Right kidney (tissue), 1 donor: ENCODE measurements at regions not wholly inside any gene's neighbourhood (a gene's known extent, or its start where the extent isn't known, plus 50 kb on each side); places are given as distances from the start of the nearest gene placed in this dataset.

Experiments
- DNase-seq: peaks from one replicate; pipeline ENCODE4 v3.0.0-alpha.2; 2016

GRCh38 chr3:72320095-72320954 is 527.9 kb downstream of the SHQ1 start:
- no peak for DNase-seq

GRCh38 chr3:72319194-72320094 is 528.8 kb downstream of the SHQ1 start:
- DNase-seq, result no peak

GRCh38 chr3:72318504-72319193 is 529.6 kb downstream of the SHQ1 start:
- no peak for DNase-seq

- DNase-seq, result no peak
Observed at GRCh38 chr3:72317491-72317890, 530.8 kb downstream of the SHQ1 start.

GRCh38 chr3:72316501-72317279 is 531.6 kb downstream of the SHQ1 start:
- DNase-seq, result no peak

GRCh38 chr3:72313308-72313707 is 528.4 kb upstream of the PROK2 start:
- no peak for DNase-seq

GRCh38 chr3:72312339-72312738 is 527.4 kb upstream of the PROK2 start:
- DNase-seq, result no peak

GRCh38 chr3:72311425-72311824 is 526.5 kb upstream of the PROK2 start:
- no peak for DNase-seq

- DNase-seq, result peak; percentile 49
Observed at GRCh38 chr3:72310419-72311380, 525.8 kb upstream of the PROK2 start.

- no peak for DNase-seq
Observed at GRCh38 chr3:72309661-72310418, 524.9 kb upstream of the PROK2 start.

- no peak for DNase-seq
Observed at GRCh38 chr3:72308641-72309040, 523.7 kb upstream of the PROK2 start.

GRCh38 chr3:72307438-72308115 is 522.6 kb upstream of the PROK2 start:
- DNase-seq, result no peak

GRCh38 chr3:72306800-72307341 is 521.9 kb upstream of the PROK2 start:
- peak; percentile 61 for DNase-seq

GRCh38 chr3:72303926-72304325 is 519.0 kb upstream of the PROK2 start:
- no peak for DNase-seq

GRCh38 chr3:72301779-72302178 is 516.8 kb upstream of the PROK2 start:
- no peak for DNase-seq

GRCh38 chr3:72300621-72301020 is 515.7 kb upstream of the PROK2 start:
- DNase-seq, result no peak

GRCh38 chr3:72299823-72300222 is 514.9 kb upstream of the PROK2 start:
- DNase-seq, result no peak

- no peak for DNase-seq
Observed at GRCh38 chr3:72299321-72299802, 514.4 kb upstream of the PROK2 start.
